HG02870 (cell line): ENCODE measurements at regions not wholly inside any gene's neighbourhood (a gene's known extent, or its start where the extent isn't known, plus 50 kb on each side); places are given as distances from the start of the nearest gene placed in this dataset.

Experiments used
- ATAC-seq: cut with Tn5 transposase; IDR thresholded peaks from one replicate; pipeline ENCODE4 v1.9.1; 2021; ENCODE audit warnings: mild to moderate bottlenecking, moderate library complexity; ENCODE audit not compliant: unreplicated experiment

- no peak for ATAC-seq
These were observed 171.4 kb downstream of the ZNF248 start for GRCh38 chr10:37685741-37686683.

GRCh38 chr10:37684765-37685164 is 172.6 kb downstream of the ZNF248 start:
- ATAC-seq, result no peak

- ATAC-seq, result no peak
These were observed 174.8 kb downstream of the ZNF248 start for GRCh38 chr10:37682617-37683016.

- ATAC-seq, result no peak
These were observed 175.8 kb downstream of the ZNF248 start for GRCh38 chr10:37681617-37681999.

GRCh38 chr10:37680716-37681616 is 176.4 kb downstream of the ZNF248 start:
- no peak for ATAC-seq

GRCh38 chr10:37680243-37680683 is 177.1 kb downstream of the ZNF248 start:
- no peak for ATAC-seq

GRCh38 chr10:37679465-37679864 is 177.9 kb downstream of the ZNF248 start:
- no peak for ATAC-seq

GRCh38 chr10:37675449-37675848 is 182.0 kb downstream of the ZNF248 start:
- no peak for ATAC-seq

- ATAC-seq, result no peak
These were observed 185.6 kb downstream of the ZNF248 start for GRCh38 chr10:37671802-37672201.

GRCh38 chr10:37667736-37668135 is 189.7 kb downstream of the ZNF248 start:
- ATAC-seq, result no peak

GRCh38 chr10:37654466-37654865 is 202.9 kb downstream of the ZNF248 start:
- no peak for ATAC-seq

- no peak for ATAC-seq
These were observed 214.2 kb downstream of the ZNF248 start for GRCh38 chr10:37643187-37643586.

GRCh38 chr10:37640301-37640700 is 217.1 kb downstream of the ZNF248 start:
- ATAC-seq, result no peak

GRCh38 chr10:37639200-37639599 is 218.2 kb downstream of the ZNF248 start:
- no peak for ATAC-seq

- no peak for ATAC-seq
These were observed 218.8 kb downstream of the ZNF248 start for GRCh38 chr10:37638569-37638968.

GRCh38 chr10:37634351-37634880 is 223.0 kb downstream of the ZNF248 start:
- no peak for ATAC-seq

- ATAC-seq, result no peak
These were observed 224.8 kb downstream of the ZNF248 start for GRCh38 chr10:37632641-37633040.

- ATAC-seq, result no peak
These were observed 233.9 kb downstream of the ZNF248 start for GRCh38 chr10:37623506-37623905.

GRCh38 chr10:37619336-37619735 is 238.1 kb downstream of the ZNF248 start:
- no peak for ATAC-seq

GRCh38 chr10:37588299-37588698 is 269.1 kb downstream of the ZNF248 start:
- no peak for ATAC-seq

GRCh38 chr10:37584643-37585042 is 272.8 kb downstream of the ZNF248 start:
- ATAC-seq, result no peak
